Hematopoietic multipotent progenitor cell treated with erythropoietin and hydrocortisone succinate and interleukin-3 and kit ligand, for 8 days (in vitro differentiated cells): ENCODE measurements at regions not wholly inside any gene's neighbourhood (a gene's known extent, or its start where the extent isn't known, plus 50 kb on each side); places are given as distances from the start of the nearest gene placed in this dataset.
"Not testable (repeated sequence)": the region's sequence is repeated elsewhere in the genome, so short reads cannot be mapped to it uniquely, and the experiment has no call there.

Experiments used
- DNase-seq: peaks from one replicate; pipeline ENCODE4 v3.0.0-alpha.2; 2015

- DNase-seq, result not testable (repeated sequence)
Observed at GRCh38 chr1:245102149-245102548, 52.6 kb upstream of the KIF26B start.

- DNase-seq, result no peak
Observed at GRCh38 chr1:245099401-245099800, 55.4 kb upstream of the KIF26B start.

GRCh38 chr1:245098924-245099323, 55.9 kb upstream of the KIF26B start:
- no peak for DNase-seq

- no peak for DNase-seq
Observed at GRCh38 chr1:245096311-245097066, 58.3 kb upstream of the KIF26B start.

GRCh38 chr1:245095903-245096302, 58.9 kb upstream of the KIF26B start:
- DNase-seq, result no peak

GRCh38 chr1:245094954-245095353, 59.8 kb upstream of the KIF26B start:
- DNase-seq, result no peak

GRCh38 chr1:245094092-245094491, 60.7 kb upstream of the KIF26B start:
- no peak for DNase-seq

- no peak for DNase-seq
Observed at GRCh38 chr1:245092638-245092976, 62.2 kb upstream of the KIF26B start.

- no peak for DNase-seq
Observed at GRCh38 chr1:245091818-245092637, 62.8 kb upstream of the KIF26B start.

GRCh38 chr1:245091171-245091621, 63.6 kb upstream of the KIF26B start:
- DNase-seq, result no peak

- DNase-seq, result no peak
Observed at GRCh38 chr1:245090491-245091090, 64.2 kb upstream of the KIF26B start.

- DNase-seq, result no peak
Observed at GRCh38 chr1:245087723-245088122, 67.1 kb upstream of the KIF26B start.

GRCh38 chr1:245086389-245086969, 68.3 kb upstream of the KIF26B start:
- no peak for DNase-seq

GRCh38 chr1:245085508-245086095, 69.2 kb upstream of the KIF26B start:
- DNase-seq, result no peak

- no peak for DNase-seq
Observed at GRCh38 chr1:245084551-245084950, 70.2 kb upstream of the KIF26B start.

- peak; percentile 48 for DNase-seq
Observed at GRCh38 chr1:245079021-245079609, 75.7 kb upstream of the KIF26B start.

GRCh38 chr1:245074898-245075297, 79.9 kb upstream of the KIF26B start:
- no peak for DNase-seq

- no peak for DNase-seq
Observed at GRCh38 chr1:245074232-245074747, 80.5 kb upstream of the KIF26B start.

- no peak for DNase-seq
Observed at GRCh38 chr1:245070836-245071615, 83.8 kb upstream of the KIF26B start.

- no peak for DNase-seq
Observed at GRCh38 chr1:245067257-245067656, 87.5 kb upstream of the KIF26B start.

GRCh38 chr1:245062741-245063305, 92.0 kb upstream of the KIF26B start:
- no peak for DNase-seq
